H1 (cell line): ENCODE measurements at regions not wholly inside any gene's neighbourhood (a gene's known extent, or its start where the extent isn't known, plus 50 kb on each side); places are given as distances from the start of the nearest gene placed in this dataset.

ENCODE experiments used
- CHD7 ChIP-seq: fragments of 300-600 bp; sonication (generic); IDR thresholded peaks from 2 replicates; pipeline ENCODE4 v1.7.1; 2012; ENCODE audit warnings: low read length, moderate library complexity, mild to moderate bottlenecking, inconsistent platforms; ENCODE audit not compliant: insufficient replicate concordance
- EZH2 ChIP-seq: fragments of 200-600 bp; sonication (generic); IDR thresholded peaks from 2 replicates; pipeline ENCODE4 v1.7.1; 2012; ENCODE audit warnings: low read depth, mild to moderate bottlenecking, moderate library complexity, low read length, inconsistent platforms; ENCODE audit not compliant: severe bottlenecking
- KDM4A ChIP-seq: IDR thresholded peaks from one replicate; pipeline ENCODE4 v1.7.1; 2012; ENCODE audit warnings: low read depth, mild to moderate bottlenecking, moderate library complexity, low read length, inconsistent platforms; ENCODE audit not compliant: severe bottlenecking
- RXRA ChIP-seq: IDR thresholded peaks from 2 replicates; pipeline ENCODE4 v1.6.1; 2011; ENCODE audit warnings: low read depth, mild to moderate bottlenecking, low read length, moderate library complexity; ENCODE audit not compliant: insufficient read depth
- SUZ12 ChIP-seq: fragments of 200-600 bp; sonication (generic); IDR thresholded peaks from 2 replicates; pipeline ENCODE4 v1.6.1; 2012; ENCODE audit warnings: mild to moderate bottlenecking, inconsistent platforms, low read length, moderate library complexity, mixed read lengths

- no peak for TF ChIP-seq EZH2
- no peak for TF ChIP-seq CHD7
- no peak for TF ChIP-seq SUZ12
- TF ChIP-seq RXRA, result no peak
- no peak for TF ChIP-seq KDM4A
Observed at GRCh38 chr1:69081668-69082067, 486.1 kb upstream of the LRRC7 start (continued).
